Neural cell (in vitro differentiated cells): ENCODE measurements at regions not wholly inside any gene's neighbourhood (a gene's known extent, or its start where the extent isn't known, plus 50 kb on each side); places are given as distances from the start of the nearest gene placed in this dataset.

Source experiments
- H2AFZ ChIP-seq: fragments of 200-600, 300-800 bp; sonication (generic), shearing (Covaris generic); 2 replicates; pipeline ENCODE4 v1.6.0; 2014; ENCODE audit warnings: low read depth, mild to moderate bottlenecking, antibody characterized with exemption, low read length, moderate library complexity
- H3F3A ChIP-seq: fragments of 200-600 bp; shearing (Covaris generic); 2 replicates; pipeline ENCODE4 v1.6.1; 2016; ENCODE audit warnings: mild to moderate bottlenecking, moderate library complexity, mixed read lengths, antibody characterized with exemption, low read length; ENCODE audit not compliant: insufficient read depth, poor library complexity, severe bottlenecking
- H3K27ac ChIP-seq: fragments of 200-600, 300-800 bp; sonication (generic), shearing (Covaris generic); 2 replicates; pipeline ENCODE4 v1.5.1; 2014; ENCODE audit warnings: mild to moderate bottlenecking, low read length, moderate library complexity
- H3K27me3 ChIP-seq: fragments of 300-800, 200-600 bp; sonication (generic), shearing (Covaris generic); 2 replicates; pipeline ENCODE4 v1.6.0; 2014; ENCODE audit warnings: mild to moderate bottlenecking, low read depth, low read length, moderate library complexity; ENCODE audit not compliant: insufficient read depth
- H3K36me3 ChIP-seq: fragments of 300-800, 200-600 bp; sonication (generic), shearing (Covaris generic); 2 replicates; pipeline ENCODE4 v1.5.1; 2014; ENCODE audit warnings: mild to moderate bottlenecking, antibody characterized with exemption, low read length, moderate library complexity; ENCODE audit not compliant: insufficient read depth
- H3K4me2 ChIP-seq: fragments of 300-800, 200-600 bp; sonication (generic), shearing (Covaris generic); 2 replicates; pipeline ENCODE4 v1.6.0; 2014; ENCODE audit warnings: mild to moderate bottlenecking, low read length
- H3K4me3 ChIP-seq: fragments of 300-800, 200-600 bp; sonication (generic), shearing (Covaris generic); 2 replicates; pipeline ENCODE4 v1.5.1; 2014; ENCODE audit warnings: mild to moderate bottlenecking, low read length, moderate library complexity
- H3K79me2 ChIP-seq: fragments of 200-600 bp; shearing (Covaris generic); replicated peaks from 2 replicates; pipeline ENCODE4 v1.6.0; 2014; ENCODE audit warnings: mild to moderate bottlenecking, low read length, moderate library complexity; ENCODE audit not compliant: insufficient read depth
- H3K9ac ChIP-seq: fragments of 300-800, 200-600 bp; sonication (generic), shearing (Covaris generic); 2 replicates; pipeline ENCODE4 v1.6.1; 2016; ENCODE audit warnings: mild to moderate bottlenecking, low read length, mixed read lengths
- H3K9me2 ChIP-seq: fragments of 200-600 bp; shearing (Covaris generic); 2 replicates; pipeline ENCODE4 v1.6.1; 2016; ENCODE audit warnings: mild to moderate bottlenecking, low read length, mixed read lengths; ENCODE audit not compliant: insufficient read depth
- H3K9me3 ChIP-seq: fragments of 200-600, 300-800 bp; sonication (generic), shearing (Covaris generic); 2 replicates; pipeline ENCODE4 v1.6.1; 2016; ENCODE audit warnings: mild to moderate bottlenecking, mixed run types, low read length, moderate library complexity, mixed read lengths
- H4K20me1 ChIP-seq: fragments of 200-600 bp; shearing (Covaris generic); 2 replicates; pipeline ENCODE4 v1.6.1; 2016; ENCODE audit warnings: mild to moderate bottlenecking, mixed run types; ENCODE audit not compliant: insufficient read depth
- EP300 ChIP-seq: fragments of 450-650 bp; conservative IDR thresholded peaks from 2 replicates; pipeline ENCODE4 v1.6.1; 2014; ENCODE audit warnings: antibody characterized with exemption, mild to moderate bottlenecking, moderate library complexity; ENCODE audit not compliant: poor library complexity, severe bottlenecking
- EZH2 ChIP-seq: fragments of 200-600, 300-800 bp; shearing (Covaris generic), sonication (generic); IDR thresholded peaks from 2 replicates; pipeline ENCODE4 v1.6.1; 2014; ENCODE audit warnings: antibody characterized with exemption, low read length, borderline replicate concordance, mild to moderate bottlenecking; ENCODE audit not compliant: insufficient read depth, poor library complexity, severe bottlenecking
- MXI1 ChIP-seq: fragments of 450-650 bp; conservative IDR thresholded peaks from 2 replicates; pipeline ENCODE4 v1.6.1; 2014; ENCODE audit warnings: antibody characterized with exemption, mild to moderate bottlenecking; ENCODE audit not compliant: poor library complexity, severe bottlenecking
- POLR2AphosphoS5 ChIP-seq: IDR thresholded peaks from 2 replicates; pipeline ENCODE4 v1.6.1; 2012
- RAD21 ChIP-seq: fragments of 450-650 bp; conservative IDR thresholded peaks from 2 replicates; pipeline ENCODE4 v1.6.1; 2014; ENCODE audit warnings: antibody characterized with exemption, mild to moderate bottlenecking, moderate library complexity
- SMC3 ChIP-seq: fragments of 450-650 bp; conservative IDR thresholded peaks from 2 replicates; pipeline ENCODE4 v1.6.1; 2014; ENCODE audit warnings: antibody characterized with exemption, mild to moderate bottlenecking, moderate library complexity; ENCODE audit not compliant: poor library complexity
- TAF1 ChIP-seq: IDR thresholded peaks from 2 replicates; pipeline ENCODE4 v1.6.1; 2012; ENCODE audit warnings: low read depth
- TF ChIP-seq, protein P1 (sequence below): IDR thresholded peaks from 2 replicates; pipeline ENCODE4 v1.6.1; 2012; ENCODE audit warnings: borderline replicate concordance
- TF ChIP-seq, protein P2 (sequence below): fragments of 450-650 bp; IDR thresholded peaks from 2 replicates; pipeline ENCODE4 v1.5.1; 2014; ENCODE audit warnings: antibody characterized with exemption, mild to moderate bottlenecking, moderate library complexity; ENCODE audit not compliant: poor library complexity, severe bottlenecking

DNA sequence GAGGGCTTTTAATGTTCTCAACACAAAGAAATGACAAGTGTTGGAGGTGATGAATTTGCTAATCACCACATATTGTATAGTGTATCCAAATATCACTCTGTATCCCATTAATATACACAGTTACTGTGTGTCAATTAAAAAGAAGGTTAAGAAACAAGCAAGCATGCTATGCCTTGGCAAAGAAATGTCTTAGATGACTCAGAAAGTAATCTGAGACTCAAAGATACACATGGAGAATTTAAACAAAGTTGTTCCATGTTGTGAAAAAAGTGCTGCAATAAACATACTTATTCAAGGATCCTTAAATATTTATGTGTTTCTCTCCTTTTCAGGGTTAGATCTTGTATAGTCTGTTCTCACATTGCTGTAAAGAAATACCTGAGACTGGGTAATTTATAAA lies 300.9 kb downstream of the DHX35 start:
- Histone ChIP-seq H3K4me3 (no peak overlapping the region), H3K9me2 (no peaks in the 10 kb centered on the region), H3K27me3 (no peaks in the 10 kb centered on the region), H3K27ac (no peak overlapping the region), H3F3A (no peaks in the 10 kb centered on the region), H4K20me1 (no peaks in the 10 kb centered on the region), H3K9ac (no peak overlapping the region), H3K79me2 (no peaks in the 10 kb centered on the region), H3K4me2 (no peak overlapping the region), H2AFZ (no peak overlapping the region), H3K36me3 (no peaks in the 10 kb centered on the region), H3K9me3 (no peaks in the 10 kb centered on the region)
- TF ChIP-seq, protein P1, sequence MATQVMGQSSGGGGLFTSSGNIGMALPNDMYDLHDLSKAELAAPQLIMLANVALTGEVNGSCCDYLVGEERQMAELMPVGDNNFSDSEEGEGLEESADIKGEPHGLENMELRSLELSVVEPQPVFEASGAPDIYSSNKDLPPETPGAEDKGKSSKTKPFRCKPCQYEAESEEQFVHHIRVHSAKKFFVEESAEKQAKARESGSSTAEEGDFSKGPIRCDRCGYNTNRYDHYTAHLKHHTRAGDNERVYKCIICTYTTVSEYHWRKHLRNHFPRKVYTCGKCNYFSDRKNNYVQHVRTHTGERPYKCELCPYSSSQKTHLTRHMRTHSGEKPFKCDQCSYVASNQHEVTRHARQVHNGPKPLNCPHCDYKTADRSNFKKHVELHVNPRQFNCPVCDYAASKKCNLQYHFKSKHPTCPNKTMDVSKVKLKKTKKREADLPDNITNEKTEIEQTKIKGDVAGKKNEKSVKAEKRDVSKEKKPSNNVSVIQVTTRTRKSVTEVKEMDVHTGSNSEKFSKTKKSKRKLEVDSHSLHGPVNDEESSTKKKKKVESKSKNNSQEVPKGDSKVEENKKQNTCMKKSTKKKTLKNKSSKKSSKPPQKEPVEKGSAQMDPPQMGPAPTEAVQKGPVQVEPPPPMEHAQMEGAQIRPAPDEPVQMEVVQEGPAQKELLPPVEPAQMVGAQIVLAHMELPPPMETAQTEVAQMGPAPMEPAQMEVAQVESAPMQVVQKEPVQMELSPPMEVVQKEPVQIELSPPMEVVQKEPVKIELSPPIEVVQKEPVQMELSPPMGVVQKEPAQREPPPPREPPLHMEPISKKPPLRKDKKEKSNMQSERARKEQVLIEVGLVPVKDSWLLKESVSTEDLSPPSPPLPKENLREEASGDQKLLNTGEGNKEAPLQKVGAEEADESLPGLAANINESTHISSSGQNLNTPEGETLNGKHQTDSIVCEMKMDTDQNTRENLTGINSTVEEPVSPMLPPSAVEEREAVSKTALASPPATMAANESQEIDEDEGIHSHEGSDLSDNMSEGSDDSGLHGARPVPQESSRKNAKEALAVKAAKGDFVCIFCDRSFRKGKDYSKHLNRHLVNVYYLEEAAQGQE: no peak
- TF ChIP-seq POLR2AphosphoS5 (no peak), EZH2 (no peak), SMC3 (no peak), MXI1 (no peak)

DNA sequence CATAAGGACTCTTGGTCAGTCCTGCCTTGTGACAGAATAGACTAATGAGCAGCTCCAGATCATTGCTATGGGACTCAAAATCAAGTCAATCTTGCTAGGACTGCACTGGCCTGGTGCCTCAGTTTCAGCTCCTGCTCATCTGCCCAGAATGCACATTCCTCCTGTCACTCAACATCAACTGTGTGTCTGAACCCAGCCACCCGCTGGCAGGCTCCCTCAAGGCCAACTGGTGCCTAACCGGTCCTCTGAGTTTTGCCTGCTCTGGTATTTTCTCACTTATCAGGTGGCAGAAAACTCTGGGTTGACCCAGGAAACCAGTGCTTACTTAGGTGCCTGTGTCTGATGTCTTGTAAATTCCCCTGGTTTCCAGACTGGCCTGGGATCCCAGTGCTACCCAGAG lies 297.7 kb downstream of the DHX35 start:
- Histone ChIP-seq H2AFZ (no peak overlapping the region), H3K9me2 (no peaks in the 10 kb centered on the region), H4K20me1 (no peaks in the 10 kb centered on the region), H3K9ac (no peak overlapping the region), H3K4me3 (no peak overlapping the region), H3K4me2 (no peak overlapping the region), H3K79me2 (no peaks in the 10 kb centered on the region), H3K27me3 (no peaks in the 10 kb centered on the region), H3K27ac (no peak overlapping the region), H3K9me3 (no peaks in the 10 kb centered on the region), H3F3A (no peaks in the 10 kb centered on the region), H3K36me3 (no peaks in the 10 kb centered on the region)
- TF ChIP-seq EP300: no peak
- TF ChIP-seq, protein P1: no peak
- TF ChIP-seq SMC3: no peak
- no peak for TF ChIP-seq TAF1
- TF ChIP-seq RAD21: no peak
- TF ChIP-seq MXI1: no peak
- no peak for TF ChIP-seq EZH2
- TF ChIP-seq POLR2AphosphoS5: no peak
- TF ChIP-seq, protein P2, sequence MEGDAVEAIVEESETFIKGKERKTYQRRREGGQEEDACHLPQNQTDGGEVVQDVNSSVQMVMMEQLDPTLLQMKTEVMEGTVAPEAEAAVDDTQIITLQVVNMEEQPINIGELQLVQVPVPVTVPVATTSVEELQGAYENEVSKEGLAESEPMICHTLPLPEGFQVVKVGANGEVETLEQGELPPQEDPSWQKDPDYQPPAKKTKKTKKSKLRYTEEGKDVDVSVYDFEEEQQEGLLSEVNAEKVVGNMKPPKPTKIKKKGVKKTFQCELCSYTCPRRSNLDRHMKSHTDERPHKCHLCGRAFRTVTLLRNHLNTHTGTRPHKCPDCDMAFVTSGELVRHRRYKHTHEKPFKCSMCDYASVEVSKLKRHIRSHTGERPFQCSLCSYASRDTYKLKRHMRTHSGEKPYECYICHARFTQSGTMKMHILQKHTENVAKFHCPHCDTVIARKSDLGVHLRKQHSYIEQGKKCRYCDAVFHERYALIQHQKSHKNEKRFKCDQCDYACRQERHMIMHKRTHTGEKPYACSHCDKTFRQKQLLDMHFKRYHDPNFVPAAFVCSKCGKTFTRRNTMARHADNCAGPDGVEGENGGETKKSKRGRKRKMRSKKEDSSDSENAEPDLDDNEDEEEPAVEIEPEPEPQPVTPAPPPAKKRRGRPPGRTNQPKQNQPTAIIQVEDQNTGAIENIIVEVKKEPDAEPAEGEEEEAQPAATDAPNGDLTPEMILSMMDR: no peak
